MM.1S (cell line): ENCODE measurements at regions not wholly inside any gene's neighbourhood (a gene's known extent, or its start where the extent isn't known, plus 50 kb on each side); places are given as distances from the start of the nearest gene placed in this dataset.

ENCODE experiments used
- EZH2 ChIP-seq: fragments of 300-600 bp; sonication (generic); optimal IDR thresholded peaks from 2 replicates; pipeline ENCODE3; 2017; ENCODE audit warnings: low read depth, mild to moderate bottlenecking, antibody characterized with exemption, low read length, mixed read lengths
- TF ChIP-seq, protein P1 (sequence below): fragments of 300-600 bp; sonication (generic); IDR thresholded peaks from 2 replicates; pipeline ENCODE4 v1.5.1; 2016; ENCODE audit warnings: antibody characterized with exemption, low read length, mixed read lengths

DNA sequence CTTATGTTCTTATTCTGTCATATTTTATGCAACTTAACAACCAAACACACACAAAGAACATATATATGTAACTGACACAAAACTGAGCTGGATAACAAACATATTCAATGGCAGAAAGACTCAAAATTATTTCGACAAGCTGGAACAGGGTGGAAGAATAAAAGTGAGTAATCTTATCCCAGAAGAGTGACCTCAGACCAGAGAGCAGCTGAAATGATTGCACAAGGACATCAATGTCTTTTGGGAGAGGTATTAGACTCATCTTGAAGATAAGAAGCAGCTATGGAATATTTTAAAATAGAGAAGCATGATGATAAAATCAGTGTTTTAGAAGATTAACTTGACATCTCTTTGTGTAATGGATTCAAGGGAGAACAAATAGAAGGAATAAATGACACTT lies 191.6 kb upstream of the PRDM1 start:
- TF ChIP-seq, protein P1, sequence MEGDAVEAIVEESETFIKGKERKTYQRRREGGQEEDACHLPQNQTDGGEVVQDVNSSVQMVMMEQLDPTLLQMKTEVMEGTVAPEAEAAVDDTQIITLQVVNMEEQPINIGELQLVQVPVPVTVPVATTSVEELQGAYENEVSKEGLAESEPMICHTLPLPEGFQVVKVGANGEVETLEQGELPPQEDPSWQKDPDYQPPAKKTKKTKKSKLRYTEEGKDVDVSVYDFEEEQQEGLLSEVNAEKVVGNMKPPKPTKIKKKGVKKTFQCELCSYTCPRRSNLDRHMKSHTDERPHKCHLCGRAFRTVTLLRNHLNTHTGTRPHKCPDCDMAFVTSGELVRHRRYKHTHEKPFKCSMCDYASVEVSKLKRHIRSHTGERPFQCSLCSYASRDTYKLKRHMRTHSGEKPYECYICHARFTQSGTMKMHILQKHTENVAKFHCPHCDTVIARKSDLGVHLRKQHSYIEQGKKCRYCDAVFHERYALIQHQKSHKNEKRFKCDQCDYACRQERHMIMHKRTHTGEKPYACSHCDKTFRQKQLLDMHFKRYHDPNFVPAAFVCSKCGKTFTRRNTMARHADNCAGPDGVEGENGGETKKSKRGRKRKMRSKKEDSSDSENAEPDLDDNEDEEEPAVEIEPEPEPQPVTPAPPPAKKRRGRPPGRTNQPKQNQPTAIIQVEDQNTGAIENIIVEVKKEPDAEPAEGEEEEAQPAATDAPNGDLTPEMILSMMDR, result no peak
- TF ChIP-seq EZH2, result no peak
